ENCODE measurements at regions not wholly inside any gene's neighbourhood (a gene's known extent, or its start where the extent isn't known, plus 50 kb on each side); places are given as distances from the start of the nearest gene placed in this dataset.

GRCh38 chr7:411677-412312 lies 107.9 kb downstream of the PDGFA start:
- TF ChIP-seq EZH2phosphoT487 (IDR thresholded peaks at IDR 0.05; ENCODE audit: borderline replicate concordance, low read length) (no peak), EZH2 (IDR thresholded peaks at IDR 0.05; ENCODE audit: low read length, unreplicated experiment) (no peak), CTCF (conservative IDR thresholded peaks at IDR 0.05; ENCODE audit: low read depth, low read length) (no peak)
- BruUV-seq (replicated peaks) = no TSS peak
- POLR2A ChIA-PET (ENCODE audit: unreplicated experiment) = no interaction called here

GRCh38 chr7:412313-412710 lies 107.3 kb downstream of the PDGFA start:
- ChIA-PET CTCF (no interaction called here), POLR2A (ENCODE audit: unreplicated experiment) (no interaction called here)
- Histone ChIP-seq H3K9ac (ENCODE audit: low read length) (no peak overlapping the region), H3K4me1 (ENCODE audit: insufficient read depth, low read length) (no peaks in the 10 kb centered on the region), H3K27me3 (ENCODE audit: low read length) (peaks cover 4% of the 10 kb centered on the region; the same call in 1 of the 2 replicates), H4K20me1 (ENCODE audit: low read length) (no peaks in the 10 kb centered on the region), H3K9me2 (replicated peaks; ENCODE audit: low read length) (no peaks in the 10 kb centered on the region), H2AFZ (ENCODE audit: low read length) (no peak overlapping the region), H3K9me3 (ENCODE audit: low read length) (no peaks in the 10 kb centered on the region), H3F3A (ENCODE audit: low read length, unreplicated experiment) (no peaks in the 10 kb centered on the region), H3K4me3 (ENCODE audit: low read length) (no peak overlapping the region), H3K79me2 (ENCODE audit: low read length) (no peaks in the 10 kb centered on the region), H3K36me3 (ENCODE audit: low read depth, low read length) (no peaks in the 10 kb centered on the region), H3K27ac (ENCODE audit: low read length) (no peak overlapping the region), H3K4me2 (ENCODE audit: low read length) (no peak overlapping the region)
- no peak for ATAC-seq
- no peak for DNase-seq
- intact Hi-C loops (cut with micrococcal nuclease) = no loop called here
- no TSS peak for BruUV-seq (replicated peaks)
- TF ChIP-seq EZH2 (IDR thresholded peaks at IDR 0.05; ENCODE audit: low read length, unreplicated experiment) (no peak), EZH2phosphoT487 (IDR thresholded peaks at IDR 0.05; ENCODE audit: borderline replicate concordance, low read length) (no peak), CTCF (conservative IDR thresholded peaks at IDR 0.05; ENCODE audit: low read depth, low read length) (no peak)

More at GRCh38 chr7:411677-412312, 107.9 kb downstream of the PDGFA start:
- Histone ChIP-seq H4K20me1 (ENCODE audit: low read length) (no peaks in the 10 kb centered on the region), H3K9ac (ENCODE audit: low read length) (no peak overlapping the region), H3K27me3 (ENCODE audit: low read length) (peaks cover 9% of the 10 kb centered on the region; the same call in 1 of the 2 replicates), H3K27ac (ENCODE audit: low read length) (no peak overlapping the region), H2AFZ (ENCODE audit: low read length) (no peak overlapping the region), H3K9me3 (ENCODE audit: low read length) (no peaks in the 10 kb centered on the region), H3K4me2 (ENCODE audit: low read length) (no peak overlapping the region), H3K36me3 (ENCODE audit: low read depth, low read length) (no peaks in the 10 kb centered on the region), H3K79me2 (ENCODE audit: low read length) (no peaks in the 10 kb centered on the region), H3K9me2 (replicated peaks; ENCODE audit: low read length) (no peaks in the 10 kb centered on the region), H3K4me3 (ENCODE audit: low read length) (no peak overlapping the region), H3F3A (ENCODE audit: low read length, unreplicated experiment) (no peaks in the 10 kb centered on the region), H3K4me1 (ENCODE audit: insufficient read depth, low read length) (no peaks in the 10 kb centered on the region)
- DNase-seq = no peak
- ATAC-seq = no peak
- CTCF ChIA-PET = no interaction called here
- intact Hi-C loops (cut with micrococcal nuclease) = no loop called here

- H3K79me2 ChIP-seq (ENCODE audit: low read length) = no peaks in the 10 kb centered on the region
- no peak overlapping the region for H3K4me3 ChIP-seq (ENCODE audit: low read length)
- no peaks in the 10 kb centered on the region for H3K27me3 ChIP-seq (ENCODE audit: low read length)
- H3K36me3 ChIP-seq (ENCODE audit: low read depth, low read length) = no peaks in the 10 kb centered on the region
- no peaks in the 10 kb centered on the region for H3K4me1 ChIP-seq (ENCODE audit: insufficient read depth, low read length)
- H4K20me1 ChIP-seq (ENCODE audit: low read length) = no peaks in the 10 kb centered on the region
- no peaks in the 10 kb centered on the region for H3K9me3 ChIP-seq (ENCODE audit: low read length)
- ChIA-PET CTCF (no interaction called here), POLR2A (ENCODE audit: unreplicated experiment) (no interaction called here)
- TF ChIP-seq CTCF (conservative IDR thresholded peaks at IDR 0.05; ENCODE audit: low read depth, low read length) = no peak
- no peak for TF ChIP-seq EZH2phosphoT487 (IDR thresholded peaks at IDR 0.05; ENCODE audit: borderline replicate concordance, low read length)
- TF ChIP-seq EZH2 (IDR thresholded peaks at IDR 0.05; ENCODE audit: low read length, unreplicated experiment) = no peak
- ATAC-seq (no peak), DNase-seq (no peak)
- no peak overlapping the region for H3K4me2 ChIP-seq (ENCODE audit: low read length)
- no peak overlapping the region for H3K9ac ChIP-seq (ENCODE audit: low read length)
- no peak overlapping the region for H2AFZ ChIP-seq (ENCODE audit: low read length)
- no peaks in the 10 kb centered on the region for H3K9me2 ChIP-seq (replicated peaks; ENCODE audit: low read length)
- H3F3A ChIP-seq (ENCODE audit: low read length, unreplicated experiment) = no peaks in the 10 kb centered on the region
- H3K27ac ChIP-seq (ENCODE audit: low read length) = no peak overlapping the region
- intact Hi-C loops (cut with micrococcal nuclease) = no loop called here
- no TSS peak for BruUV-seq (replicated peaks)
These were observed 104.7 kb downstream of the PDGFA start for GRCh38 chr7:414681-415560.
